SU-DHL-6 (cell line): ENCODE measurements at regions not wholly inside any gene's neighbourhood (a gene's known extent, or its start where the extent isn't known, plus 50 kb on each side); places are given as distances from the start of the nearest gene placed in this dataset.

Source experiments
- CTCF ChIP-seq: fragments of 200-600 bp; sonication (generic); IDR thresholded peaks from one replicate; pipeline ENCODE4 v1.5.1; 2017; ENCODE audit warnings: antibody characterized with exemption, mild to moderate bottlenecking, low read length, moderate library complexity; ENCODE audit not compliant: insufficient read depth, poor library complexity, severe bottlenecking
- EZH2phosphoT487 ChIP-seq: fragments of 200-600 bp; sonication (generic), shearing (Covaris generic); conservative IDR thresholded peaks from 2 replicates; pipeline ENCODE4 v1.6.1; 2018; ENCODE audit warnings: mild to moderate bottlenecking, antibody characterized with exemption, low read length, moderate library complexity, mixed read lengths

- no peak for TF ChIP-seq CTCF
- TF ChIP-seq EZH2phosphoT487: no peak
These were observed 201.2 kb downstream of the THBS2 start for GRCh38 chr6:169052462-169052861.
